C4-2B (cell line): ENCODE measurements at regions not wholly inside any gene's neighbourhood (a gene's known extent, or its start where the extent isn't known, plus 50 kb on each side); places are given as distances from the start of the nearest gene placed in this dataset.

Experiments
- ZFX ChIP-seq: fragments of 450-650 bp; IDR thresholded peaks from 2 replicates; pipeline ENCODE4 v1.6.1; 2017
- TF ChIP-seq, protein P1 (sequence below): fragments of 450-650 bp; conservative IDR thresholded peaks from 2 replicates; pipeline ENCODE4 v1.5.1; 2017; ENCODE audit warnings: mild to moderate bottlenecking

DNA sequence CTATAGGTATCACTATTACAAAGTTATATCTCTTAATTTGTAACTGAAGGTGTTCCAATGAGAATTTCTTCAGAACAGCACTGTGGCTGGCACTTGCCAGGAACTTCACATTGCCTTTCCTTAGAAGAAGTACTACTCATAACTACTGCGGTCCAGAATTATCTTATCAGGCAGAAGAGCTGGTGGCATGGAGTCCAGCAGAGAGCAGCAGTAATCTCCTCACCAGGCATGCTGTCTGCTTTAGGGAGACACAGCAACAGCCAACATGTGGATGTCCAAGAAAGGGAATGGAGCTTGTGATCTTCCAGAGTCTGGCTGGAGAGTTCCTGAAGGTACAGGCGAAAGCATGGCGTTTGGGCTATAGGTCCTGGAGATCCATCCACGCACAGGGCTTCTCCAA lies 919.7 kb upstream of the NR2F2 start:
- TF ChIP-seq ZFX = no peak
- TF ChIP-seq, protein P1, sequence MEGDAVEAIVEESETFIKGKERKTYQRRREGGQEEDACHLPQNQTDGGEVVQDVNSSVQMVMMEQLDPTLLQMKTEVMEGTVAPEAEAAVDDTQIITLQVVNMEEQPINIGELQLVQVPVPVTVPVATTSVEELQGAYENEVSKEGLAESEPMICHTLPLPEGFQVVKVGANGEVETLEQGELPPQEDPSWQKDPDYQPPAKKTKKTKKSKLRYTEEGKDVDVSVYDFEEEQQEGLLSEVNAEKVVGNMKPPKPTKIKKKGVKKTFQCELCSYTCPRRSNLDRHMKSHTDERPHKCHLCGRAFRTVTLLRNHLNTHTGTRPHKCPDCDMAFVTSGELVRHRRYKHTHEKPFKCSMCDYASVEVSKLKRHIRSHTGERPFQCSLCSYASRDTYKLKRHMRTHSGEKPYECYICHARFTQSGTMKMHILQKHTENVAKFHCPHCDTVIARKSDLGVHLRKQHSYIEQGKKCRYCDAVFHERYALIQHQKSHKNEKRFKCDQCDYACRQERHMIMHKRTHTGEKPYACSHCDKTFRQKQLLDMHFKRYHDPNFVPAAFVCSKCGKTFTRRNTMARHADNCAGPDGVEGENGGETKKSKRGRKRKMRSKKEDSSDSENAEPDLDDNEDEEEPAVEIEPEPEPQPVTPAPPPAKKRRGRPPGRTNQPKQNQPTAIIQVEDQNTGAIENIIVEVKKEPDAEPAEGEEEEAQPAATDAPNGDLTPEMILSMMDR = no peak
